H1 (cell line): ENCODE measurements at regions not wholly inside any gene's neighbourhood (a gene's known extent, or its start where the extent isn't known, plus 50 kb on each side); places are given as distances from the start of the nearest gene placed in this dataset.

Experiments used
- CTCF ChIA-PET: fragments of 300-600 bp; sonication (Branson Sonifier 250); formaldehyde crosslinking; loops from one replicate; lab custom pipeline; 2021; ENCODE audit not compliant: partially characterized antibody; lab: Charles Lee
- POLR2A ChIA-PET: fragments of 300-600 bp; sonication (Branson Sonifier 250); formaldehyde crosslinking; loops from one replicate; lab custom pipeline; 2021; ENCODE audit warnings: inconsistent platforms; ENCODE audit not compliant: partially characterized antibody; lab: Charles Lee
- DNase-seq, 2 experiments: peaks; one replicate each; pipeline versions ENCODE4 v3.0.0 to v3.0.0-alpha.2; 2010 to 2022; ENCODE audit warnings: low spot score in 2 of 2, low read depth in 1 of 2, mixed read lengths in 1 of 2
- FAIRE-seq: peaks from 2 replicates; lab custom pipeline; 2011; peaks lifted over from hg19 to GRCh38; lab: Jason Lieb, UNC
- H2AFZ ChIP-seq: 2 replicates; pipeline ENCODE4 v1.8.1; 2012; ENCODE audit warnings: low read length, inconsistent platforms
- H2AK5ac ChIP-seq: 2 replicates; pipeline ENCODE4 v1.6.1; 2013; ENCODE audit warnings: low read depth, low read length
- H2BK120ac ChIP-seq: replicated peaks from 2 replicates; pipeline ENCODE3; 2013; ENCODE audit warnings: low read depth, low read length, inconsistent platforms
- H2BK12ac ChIP-seq: 2 replicates; pipeline ENCODE4 v1.6.1; 2013; ENCODE audit warnings: low read depth, low read length
- H2BK15ac ChIP-seq: 2 replicates; pipeline ENCODE4 v1.6.1; 2013; ENCODE audit warnings: low read length
- H2BK20ac ChIP-seq: 2 replicates; pipeline ENCODE4 v1.6.1; 2013; ENCODE audit warnings: low read length
- H2BK5ac ChIP-seq: 2 replicates; pipeline ENCODE4 v1.6.1; 2013; ENCODE audit warnings: low read depth, low read length
- H3K14ac ChIP-seq: 2 replicates; pipeline ENCODE4 v1.6.1; 2013; ENCODE audit warnings: inconsistent platforms; ENCODE audit not compliant: insufficient read length
- H3K18ac ChIP-seq: 2 replicates; pipeline ENCODE4 v1.6.1; 2013; ENCODE audit warnings: low read length; ENCODE audit errors: extremely low read depth
- H3K23ac ChIP-seq: 2 replicates; pipeline ENCODE4 v1.6.1; 2013; ENCODE audit warnings: inconsistent platforms; ENCODE audit not compliant: insufficient read length
- H3K23me2 ChIP-seq: 2 replicates; pipeline ENCODE4 v1.6.1; 2013; ENCODE audit warnings: low read depth, low read length
- H3K27ac ChIP-seq: 2 replicates; pipeline ENCODE4 v1.6.1; 2011; ENCODE audit warnings: low read depth, low read length, inconsistent platforms
- H3K27me3 ChIP-seq, 4 experiments: replicated peaks in 1 of 4; 1 replicate in 1 of 4; 2 replicates in 3 of 4; pipeline versions ENCODE4 v1.6.1 to v1.8.1; 2011 to 2013; ENCODE audit warnings: low read length in 3 of 4, mild to moderate bottlenecking in 3 of 4, inconsistent platforms in 2 of 4, mixed read lengths in 2 of 4, moderate library complexity in 1 of 4; ENCODE audit not compliant: control insufficient read depth in 3 of 4, insufficient read depth in 3 of 4; ENCODE audit errors: extremely low read depth in 1 of 4
- H3K36me3 ChIP-seq, 4 experiments: 2 replicates each; pipeline versions ENCODE4 v1.6.1 to v1.8.1; 2011 to 2013; ENCODE audit warnings: mild to moderate bottlenecking in 4 of 4, low read length in 3 of 4, moderate library complexity in 2 of 4, control low read depth in 1 of 4, inconsistent platforms in 1 of 4; ENCODE audit not compliant: insufficient read depth in 4 of 4, control insufficient read depth in 2 of 4
- H3K4ac ChIP-seq: replicated peaks from 2 replicates; pipeline ENCODE3; 2013; ENCODE audit warnings: low read length, low read depth, mixed read lengths, inconsistent platforms; ENCODE audit not compliant: insufficient read length
- H3K4me1 ChIP-seq, 4 experiments: replicated peaks in 1 of 4; 1 replicate in 1 of 4; 2 replicates in 3 of 4; pipeline versions ENCODE4 v1.6.1 to v1.8.1; 2011 to 2013; ENCODE audit warnings: low read length in 3 of 4, inconsistent platforms in 2 of 4, mixed read lengths in 1 of 4; ENCODE audit not compliant: insufficient read depth in 4 of 4, control insufficient read depth in 3 of 4
- H3K4me2 ChIP-seq, 2 experiments: 2 replicates each; pipeline versions ENCODE4 v1.6.1 to v1.8.1; 2011 to 2013; ENCODE audit warnings: low read depth in 2 of 2, low read length in 2 of 2, control low read depth in 1 of 2, inconsistent platforms in 1 of 2, mild to moderate bottlenecking in 1 of 2; ENCODE audit not compliant: insufficient read depth in 1 of 2
- H3K4me3 ChIP-seq, 4 experiments: fragments of 200-600, 300-600 bp in 1 of 4; sonication (generic), shearing (Covaris generic), sonication (Bioruptor Twin) in 1 of 4; 2 replicates each; pipeline versions ENCODE4 v1.5.1 to v1.8.1; 2011 to 2016; ENCODE audit warnings: low read length in 4 of 4, low read depth in 3 of 4, control low read depth in 2 of 4, inconsistent platforms in 2 of 4, mild to moderate bottlenecking in 2 of 4, mixed read lengths in 1 of 4, moderate library complexity in 1 of 4; ENCODE audit not compliant: insufficient read depth in 2 of 4; ENCODE audit errors: extremely low read depth in 1 of 4
- H3K56ac ChIP-seq: replicated peaks from 2 replicates; pipeline ENCODE3; 2013; ENCODE audit warnings: low read depth, mild to moderate bottlenecking, mixed read lengths, low read length, inconsistent platforms; ENCODE audit not compliant: insufficient read length
- H3K79me1 ChIP-seq: 2 replicates; pipeline ENCODE4 v1.6.1; 2013; ENCODE audit warnings: low read depth, low read length, control low read depth
- H3K79me2 ChIP-seq, 2 experiments: 2 replicates each; pipeline versions ENCODE4 v1.6.1 to v1.8.1; 2012 to 2013; ENCODE audit warnings: low read length in 2 of 2, mild to moderate bottlenecking in 2 of 2, inconsistent platforms in 1 of 2; ENCODE audit not compliant: insufficient read depth in 2 of 2, control insufficient read depth in 1 of 2
- H3K9ac ChIP-seq, 4 experiments: replicated peaks in 1 of 4; 1 replicate in 1 of 4; 2 replicates in 3 of 4; pipeline versions ENCODE4 v1.6.1 to v1.8.1; 2011 to 2013; ENCODE audit warnings: low read depth in 3 of 4, low read length in 3 of 4, control low read depth in 2 of 4, mild to moderate bottlenecking in 2 of 4, moderate library complexity in 2 of 4, inconsistent platforms in 1 of 4; ENCODE audit errors: extremely low read depth in 1 of 4
- H3K9me3 ChIP-seq, 2 experiments: 2 replicates each; pipeline versions ENCODE4 v1.6.1 to v1.8.1; 2012 to 2013; ENCODE audit warnings: mild to moderate bottlenecking in 2 of 2, moderate library complexity in 2 of 2, control low read depth in 1 of 2, inconsistent platforms in 1 of 2, low read depth in 1 of 2, low read length in 1 of 2, mixed read lengths in 1 of 2; ENCODE audit not compliant: insufficient read depth in 2 of 2
- H4K20me1 ChIP-seq, 2 experiments: replicated peaks in 1 of 2; 2 replicates each; pipeline versions ENCODE3 to v1.8.1; 2011 to 2013; ENCODE audit warnings: inconsistent platforms in 2 of 2, low read length in 2 of 2, mild to moderate bottlenecking in 1 of 2; ENCODE audit not compliant: insufficient read depth in 2 of 2, control insufficient read depth in 1 of 2
- H4K5ac ChIP-seq: 2 replicates; pipeline ENCODE4 v1.6.1; 2013; ENCODE audit warnings: low read length, low read depth, mixed read lengths, inconsistent platforms; ENCODE audit not compliant: insufficient read length
- H4K8ac ChIP-seq: 2 replicates; pipeline ENCODE4 v1.8.0; 2013; ENCODE audit warnings: mild to moderate bottlenecking, moderate library complexity, low read length, inconsistent platforms; ENCODE audit not compliant: insufficient read depth; ENCODE audit errors: extremely low read depth
- H4K91ac ChIP-seq: replicated peaks from 2 replicates; pipeline ENCODE3; 2013; ENCODE audit warnings: low read length, mixed read lengths, inconsistent platforms; ENCODE audit not compliant: insufficient read length
- BCL11A ChIP-seq, 2 experiments: IDR thresholded peaks; one replicate each; pipeline ENCODE4 v1.6.1; 2011; ENCODE audit warnings: low read depth in 2 of 2, low read length in 2 of 2, mild to moderate bottlenecking in 2 of 2
- JUN ChIP-seq: IDR thresholded peaks from 2 replicates; pipeline ENCODE4 v1.6.1; 2011; ENCODE audit warnings: low read depth, mild to moderate bottlenecking, improper control_type of control experiment, low read length
- JUND ChIP-seq: IDR thresholded peaks from 2 replicates; pipeline ENCODE4 v1.6.1; 2011; ENCODE audit warnings: mild to moderate bottlenecking, improper control_type of control experiment, low read length
- NANOG ChIP-seq: IDR thresholded peaks from 2 replicates; pipeline ENCODE4 v1.6.1; 2011; ENCODE audit warnings: low read length, low read depth, mild to moderate bottlenecking, inconsistent platforms; ENCODE audit not compliant: insufficient read depth, poor library complexity, severe bottlenecking
- PHF8 ChIP-seq: fragments of 200-600 bp; sonication (generic); conservative IDR thresholded peaks from 2 replicates; pipeline ENCODE4 v1.7.1; 2012; ENCODE audit warnings: low read depth, mild to moderate bottlenecking, inconsistent platforms, low read length, moderate library complexity
- RXRA ChIP-seq: IDR thresholded peaks from 2 replicates; pipeline ENCODE4 v1.6.1; 2011; ENCODE audit warnings: low read depth, mild to moderate bottlenecking, low read length, moderate library complexity; ENCODE audit not compliant: insufficient read depth
- SAP30 ChIP-seq: fragments of 300-600 bp; sonication (generic); IDR thresholded peaks from 2 replicates; pipeline ENCODE4 v1.7.1; 2012; ENCODE audit warnings: low read length, moderate library complexity, mild to moderate bottlenecking, inconsistent platforms; ENCODE audit not compliant: insufficient read depth, insufficient replicate concordance
- SP1 ChIP-seq: IDR thresholded peaks from 2 replicates; pipeline ENCODE4 v1.6.1; 2011; ENCODE audit warnings: low read depth, low read length
- SP2 ChIP-seq: IDR thresholded peaks from 2 replicates; pipeline ENCODE4 v1.6.1; 2012; ENCODE audit warnings: mild to moderate bottlenecking, low read length, inconsistent platforms
- TAF7 ChIP-seq: optimal IDR thresholded peaks from 2 replicates; pipeline ENCODE3; 2011; ENCODE audit warnings: low read depth, mild to moderate bottlenecking, inconsistent platforms, low read length, moderate library complexity, borderline replicate concordance
- WGBS, 2 experiments: shearing (Covaris generic) in 1 of 2; methylation state at CpG; one replicate each; pipeline versions ENCODE4 v1.1.6 to v1.1.7; 2013 to 2015; ENCODE audit warnings: low lambda C conversion rate in 2 of 2, mixed read lengths in 2 of 2, inconsistent platforms in 1 of 2, low coverage in 1 of 2, missing lambda C conversion rate in 1 of 2; ENCODE audit not compliant: insufficient replicate concordance in 2 of 2, insufficient coverage in 1 of 2, insufficient read length in 1 of 2; ENCODE audit errors: extremely low coverage in 1 of 2, missing lambda C conversion rate in 1 of 2; 5-methylcytosine and 5-hydroxymethylcytosine counted together
- TF ChIP-seq, protein P1 (sequence below), 3 experiments: IDR thresholded peaks; 1 replicate in 2 of 3; 2 replicates in 1 of 3; pipeline versions ENCODE4 v1.5.1 to v1.6.1; 2011; ENCODE audit warnings: low read length in 3 of 3, mild to moderate bottlenecking in 3 of 3, inconsistent platforms in 2 of 3, low read depth in 1 of 3, moderate library complexity in 1 of 3; ENCODE audit not compliant: insufficient read depth in 1 of 3; ENCODE audit errors: control extremely low read depth in 1 of 3

DNA sequence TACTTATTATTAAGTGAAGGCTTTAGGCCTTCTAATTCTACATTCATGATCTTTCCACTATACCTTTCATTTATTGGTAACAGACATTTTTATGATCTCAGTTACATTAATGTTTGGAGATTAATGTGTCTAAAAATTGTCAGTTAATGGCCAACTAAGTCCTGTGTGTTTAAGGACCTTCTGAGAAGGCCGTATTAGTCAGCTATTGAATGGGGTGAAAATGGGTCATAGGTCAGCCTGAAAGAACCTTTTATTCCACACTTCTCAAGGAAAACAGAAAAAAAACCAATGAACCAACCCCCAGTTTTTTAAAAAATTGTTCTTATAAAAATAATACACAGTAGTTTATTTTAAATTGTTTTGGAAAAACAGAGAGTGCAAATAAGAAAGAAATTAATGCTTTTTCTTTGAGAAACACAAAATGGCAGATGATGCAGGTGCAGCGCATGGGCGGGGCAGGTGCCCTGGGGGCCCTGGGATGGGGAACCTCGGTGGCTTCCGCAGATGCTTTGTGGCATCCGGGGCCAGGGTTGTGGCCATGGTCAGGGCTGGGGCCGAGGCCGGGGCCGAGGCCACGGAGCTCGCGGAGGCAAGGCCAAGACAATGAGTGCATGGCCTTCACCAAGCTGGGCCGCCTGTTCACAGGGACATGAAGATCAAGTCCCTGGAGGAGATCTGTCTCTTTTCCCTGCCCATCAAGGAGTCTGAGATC, 141.9 kb downstream of the SPATA31D1 start:
- no peak overlapping the region for H3K23ac ChIP-seq
- H3K56ac ChIP-seq: no peak overlapping the region
- no peak overlapping the region for H4K8ac ChIP-seq
- no peak overlapping the region for H4K5ac ChIP-seq
- H2BK5ac ChIP-seq: no peak overlapping the region
- no peak overlapping the region for H3K4ac ChIP-seq
- H3K18ac ChIP-seq: no peak overlapping the region
- DNase-seq (no peak), FAIRE-seq (no peak)
- no peak overlapping the region for H4K91ac ChIP-seq
- ChIA-PET POLR2A (no interaction called here), CTCF (interaction anchor here (0.6 kb wide), 1 partner anchor 161 kb away, joined by 5 read pairs; no protein-coding TSS in a partner anchor)
- H3K9me3 ChIP-seq: no peaks in the 10 kb centered on the region; a peak in 1 of 4 replicates
- H3K27ac ChIP-seq: no peak overlapping the region
- H3K23me2 ChIP-seq: no peaks in the 10 kb centered on the region
- no peak overlapping the region for H3K9ac ChIP-seq
- H3K79me2 ChIP-seq: no peaks in the 10 kb centered on the region
- H2BK120ac ChIP-seq: no peak overlapping the region
- H2BK20ac ChIP-seq: no peak overlapping the region
- H3K27me3 ChIP-seq: no peaks in the 10 kb centered on the region
- no peak overlapping the region for H2BK15ac ChIP-seq
- WGBS, 2 experiments: 96% methylated on average over 13 of the region's 13 CpGs; no CpG with 5 or more reads in 1 of the 2 experiments
- H3K4me2 ChIP-seq: no peak overlapping the region
- no peak overlapping the region for H3K4me3 ChIP-seq
- no peaks in the 10 kb centered on the region for H3K4me1 ChIP-seq
- H3K14ac ChIP-seq: no peak overlapping the region
- H2BK12ac ChIP-seq: no peak overlapping the region
- H3K36me3 ChIP-seq: no peaks in the 10 kb centered on the region
- no peak overlapping the region for H2AFZ ChIP-seq
- no peaks in the 10 kb centered on the region for H3K79me1 ChIP-seq
- no peak overlapping the region for H2AK5ac ChIP-seq
- H4K20me1 ChIP-seq: no peaks in the 10 kb centered on the region
- TF ChIP-seq PHF8: no peak
- no peak for TF ChIP-seq SAP30
- TF ChIP-seq NANOG: no peak
- no peak for TF ChIP-seq SP2
- no peak for TF ChIP-seq RXRA
- no peak for TF ChIP-seq TAF7
- TF ChIP-seq BCL11A (IDR thresholded peaks at IDR 0.05; ENCODE audit: low read depth in 2 of 2, low read length in 2 of 2): no peak
- no peak for TF ChIP-seq SP1
- TF ChIP-seq, protein P1, sequence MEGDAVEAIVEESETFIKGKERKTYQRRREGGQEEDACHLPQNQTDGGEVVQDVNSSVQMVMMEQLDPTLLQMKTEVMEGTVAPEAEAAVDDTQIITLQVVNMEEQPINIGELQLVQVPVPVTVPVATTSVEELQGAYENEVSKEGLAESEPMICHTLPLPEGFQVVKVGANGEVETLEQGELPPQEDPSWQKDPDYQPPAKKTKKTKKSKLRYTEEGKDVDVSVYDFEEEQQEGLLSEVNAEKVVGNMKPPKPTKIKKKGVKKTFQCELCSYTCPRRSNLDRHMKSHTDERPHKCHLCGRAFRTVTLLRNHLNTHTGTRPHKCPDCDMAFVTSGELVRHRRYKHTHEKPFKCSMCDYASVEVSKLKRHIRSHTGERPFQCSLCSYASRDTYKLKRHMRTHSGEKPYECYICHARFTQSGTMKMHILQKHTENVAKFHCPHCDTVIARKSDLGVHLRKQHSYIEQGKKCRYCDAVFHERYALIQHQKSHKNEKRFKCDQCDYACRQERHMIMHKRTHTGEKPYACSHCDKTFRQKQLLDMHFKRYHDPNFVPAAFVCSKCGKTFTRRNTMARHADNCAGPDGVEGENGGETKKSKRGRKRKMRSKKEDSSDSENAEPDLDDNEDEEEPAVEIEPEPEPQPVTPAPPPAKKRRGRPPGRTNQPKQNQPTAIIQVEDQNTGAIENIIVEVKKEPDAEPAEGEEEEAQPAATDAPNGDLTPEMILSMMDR (IDR thresholded peaks at IDR 0.05; ENCODE audit: control extremely low read depth in 1 of 3, insufficient read depth in 1 of 3, low read depth in 1 of 3, low read length in 3 of 3): no peak
- TF ChIP-seq JUND: no peak
- TF ChIP-seq JUN: no peak
